A549 (cell line): ENCODE measurements at regions not wholly inside any gene's neighbourhood (a gene's known extent, or its start where the extent isn't known, plus 50 kb on each side); places are given as distances from the start of the nearest gene placed in this dataset.

Experiments used
- ATAC-seq, 2 experiments: fragments of 200-7000 bp in 1 of 2; fragments of >200 bp in 1 of 2; cut with Nextera tagmentation in 1 of 2; cut with Tn5 transposase in 1 of 2; 3 replicates each; pipeline versions ENCODE4 v1.8.0 to v1.9.1; 2018 to 2020; ENCODE audit warnings: mild to moderate bottlenecking in 1 of 2, moderate library complexity in 1 of 2
- CTCF ChIA-PET: fragments of 300-600 bp; sonication (Branson Sonifier 250); formaldehyde crosslinking; extraction: SDS; loops from one replicate; lab custom pipeline; 2021; ENCODE audit warnings: antibody characterized with exemption, inconsistent platforms; lab: Yijun Ruan, JAX
- POLR2A ChIA-PET: fragments of 350-600 bp; formaldehyde crosslinking; extraction: SDS; loops from one replicate; lab custom pipeline; 2021; ENCODE audit warnings: antibody characterized with exemption, inconsistent platforms; lab: Yijun Ruan, JAX
- DNase-seq, 2 experiments: peaks; one replicate each; pipeline versions ENCODE4 v3.0.0 to v3.0.0-alpha.2; 2011 to 2016; ENCODE audit warnings: low read depth in 1 of 2, low spot score in 1 of 2
- FAIRE-seq: peaks from 2 replicates; lab custom pipeline; 2011; peaks lifted over from hg19 to GRCh38; lab: Jason Lieb, UNC
- H3K27ac ChIP-seq, 2 experiments: fragments of >200 bp; sonication (Bioruptor Twin); formaldehyde crosslinking; 3 replicates each; pipeline ENCODE4 v1.5.1; 2016 to 2017
- H3K4me1 ChIP-seq: fragments of >200 bp; sonication (Bioruptor Twin); formaldehyde crosslinking; 3 replicates; pipeline ENCODE4 v1.6.1; 2016
- H3K4me2 ChIP-seq: fragments of >200 bp; sonication (Bioruptor Twin); formaldehyde crosslinking; 3 replicates; pipeline ENCODE4 v1.6.1; 2016
- H3K4me3 ChIP-seq: fragments of >200 bp; sonication (Bioruptor Twin); formaldehyde crosslinking; 3 replicates; pipeline ENCODE4 v1.5.1; 2016
- H3K9me3 ChIP-seq: fragments of >200 bp; sonication (Bioruptor Twin); formaldehyde crosslinking; 3 replicates; pipeline ENCODE4 v1.6.1; 2016
- CBX8 ChIP-seq: fragments of 200-600 bp; sonication (generic); IDR thresholded peaks from 2 replicates; pipeline ENCODE4 v1.6.1; 2016
- CEBPB ChIP-seq, 2 experiments: fragments of >200 bp in 1 of 2; sonication (Bioruptor Twin) in 1 of 2; formaldehyde crosslinking in 1 of 2; IDR thresholded peaks; 2 replicates each; pipeline ENCODE4 v1.6.1; 2012 to 2016
- CHD2 ChIP-seq: fragments of 150-350 bp; IDR thresholded peaks from 2 replicates; pipeline ENCODE4 v1.6.1; 2014; ENCODE audit warnings: low read length; ENCODE audit not compliant: partially characterized antibody
- CHD4 ChIP-seq: fragments of 200-600 bp; sonication (generic); IDR thresholded peaks from 2 replicates; pipeline ENCODE4 v1.6.1; 2016; ENCODE audit warnings: antibody characterized with exemption, mild to moderate bottlenecking, borderline replicate concordance
- EHMT2 ChIP-seq: fragments of 200-600 bp; sonication (generic); IDR thresholded peaks from 2 replicates; pipeline ENCODE4 v1.6.1; 2016; ENCODE audit warnings: antibody characterized with exemption, low read depth, mild to moderate bottlenecking, moderate library complexity
- FOSB ChIP-seq: fragments of 250-450 bp; sonication (Bioruptor Pico); IDR thresholded peaks from 2 replicates; pipeline ENCODE4 v1.5.0; 2020; ENCODE audit warnings: mild to moderate bottlenecking, moderate library complexity
- FOXS1 ChIP-seq: fragments of 250-450 bp; sonication (Bioruptor Pico); IDR thresholded peaks from 2 replicates; pipeline ENCODE4 v1.5.0; 2020; ENCODE audit warnings: mild to moderate bottlenecking, moderate library complexity
- HOXB13 ChIP-seq: fragments of 250-450 bp; sonication (Bioruptor Pico); IDR thresholded peaks from 2 replicates; pipeline ENCODE4 v1.5.0; 2020; ENCODE audit warnings: low read depth, mild to moderate bottlenecking, moderate library complexity
- HOXB5 ChIP-seq: fragments of 250-450 bp; sonication (Bioruptor Pico); IDR thresholded peaks from 2 replicates; pipeline ENCODE4 v1.5.0; 2020; ENCODE audit warnings: mild to moderate bottlenecking, moderate library complexity
- MYC ChIP-seq: IDR thresholded peaks from 2 replicates; pipeline ENCODE4 v1.6.1; 2012; ENCODE audit warnings: mild to moderate bottlenecking, inconsistent platforms, low read length, improper control_type of control experiment, borderline replicate concordance
- NR3C1 ChIP-seq: fragments of >200 bp; sonication (Bioruptor Twin); formaldehyde crosslinking; IDR thresholded peaks from 3 replicates; pipeline ENCODE4 v1.6.1; 2017
- PBX3 ChIP-seq: IDR thresholded peaks from 2 replicates; pipeline ENCODE4 v1.6.1; 2012
- PHF8 ChIP-seq: fragments of 200-600 bp; sonication (generic); IDR thresholded peaks from 2 replicates; pipeline ENCODE4 v1.6.1; 2016; ENCODE audit warnings: low read depth, mild to moderate bottlenecking, antibody characterized with exemption, moderate library complexity, borderline replicate concordance
- RARB ChIP-seq: fragments of 250-450 bp; sonication (Bioruptor Pico); IDR thresholded peaks from 2 replicates; pipeline ENCODE4 v1.8.0; 2021; ENCODE audit warnings: mild to moderate bottlenecking, moderate library complexity
- REST ChIP-seq: fragments of 200-600 bp; sonication (generic); IDR thresholded peaks from 2 replicates; pipeline ENCODE4 v1.6.1; 2016; ENCODE audit warnings: antibody characterized with exemption, mild to moderate bottlenecking, moderate library complexity
- RNF2 ChIP-seq: fragments of 200-600 bp; sonication (generic); IDR thresholded peaks from 2 replicates; pipeline ENCODE4 v1.6.1; 2016; ENCODE audit warnings: low read depth, mild to moderate bottlenecking, antibody characterized with exemption, moderate library complexity, borderline replicate concordance
- SREBF2 ChIP-seq: fragments of 450-650 bp; IDR thresholded peaks from 2 replicates; pipeline ENCODE4 v1.6.1; 2014; ENCODE audit warnings: mild to moderate bottlenecking, moderate library complexity
- ZFP36 ChIP-seq: fragments of 450-650 bp; IDR thresholded peaks from 2 replicates; pipeline ENCODE4 v1.6.1; 2014; ENCODE audit warnings: borderline replicate concordance; ENCODE audit not compliant: partially characterized antibody
- ZNF302 ChIP-seq: fragments of 250-450 bp; sonication (Bioruptor Pico); IDR thresholded peaks from 2 replicates; pipeline ENCODE4 v1.9.0; 2021; ENCODE audit warnings: inconsistent platforms, mild to moderate bottlenecking, moderate library complexity
- ZSCAN20 ChIP-seq: fragments of 250-450 bp; sonication (Bioruptor Pico); IDR thresholded peaks from 2 replicates; pipeline ENCODE4 v1.8.0; 2022; ENCODE audit warnings: mild to moderate bottlenecking, moderate library complexity
- WGBS: methylation state at CpG from one replicate; pipeline ENCODE4 v1.1.6; 2017; ENCODE audit errors: missing lambda C conversion rate; 5-methylcytosine and 5-hydroxymethylcytosine counted together
- TF ChIP-seq, protein P1 (sequence below): fragments of >200 bp; sonication (Bioruptor Twin); formaldehyde crosslinking; IDR thresholded peaks from 3 replicates; pipeline ENCODE4 v1.6.1; 2016

- FAIRE-seq: no peak
- Histone ChIP-seq H3K4me2 (no peak overlapping the region), H3K4me3 (no peak overlapping the region), H3K9me3 (peaks cover 8% of the 10 kb centered on the region; the same call in 1 of the 3 replicates), H3K27ac (no peak overlapping the region), H3K4me1 (no peaks in the 10 kb centered on the region)
- TF ChIP-seq REST: no peak
- TF ChIP-seq, protein P1, sequence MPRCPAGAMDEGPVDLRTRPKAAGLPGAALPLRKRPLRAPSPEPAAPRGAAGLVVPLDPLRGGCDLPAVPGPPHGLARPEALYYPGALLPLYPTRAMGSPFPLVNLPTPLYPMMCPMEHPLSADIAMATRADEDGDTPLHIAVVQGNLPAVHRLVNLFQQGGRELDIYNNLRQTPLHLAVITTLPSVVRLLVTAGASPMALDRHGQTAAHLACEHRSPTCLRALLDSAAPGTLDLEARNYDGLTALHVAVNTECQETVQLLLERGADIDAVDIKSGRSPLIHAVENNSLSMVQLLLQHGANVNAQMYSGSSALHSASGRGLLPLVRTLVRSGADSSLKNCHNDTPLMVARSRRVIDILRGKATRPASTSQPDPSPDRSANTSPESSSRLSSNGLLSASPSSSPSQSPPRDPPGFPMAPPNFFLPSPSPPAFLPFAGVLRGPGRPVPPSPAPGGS: no peak
- no peak for TF ChIP-seq FOSB (CRISPR knock-in tag)
- TF ChIP-seq RNF2: no peak
- TF ChIP-seq NR3C1: no peak
- no peak for TF ChIP-seq ZSCAN20 (CRISPR knock-in tag)
- TF ChIP-seq HOXB5 (CRISPR knock-in tag): no peak
- no peak for TF ChIP-seq RARB
- TF ChIP-seq SREBF2: no peak
- no peak for TF ChIP-seq CEBPB (IDR thresholded peaks at IDR 0.05)
- no peak for TF ChIP-seq CHD2
- TF ChIP-seq ZFP36: no peak
- no peak for TF ChIP-seq ZNF302 (CRISPR knock-in tag)
- TF ChIP-seq PBX3: no peak
- no peak for TF ChIP-seq PHF8
- TF ChIP-seq MYC: no peak
- no peak for TF ChIP-seq EHMT2
- TF ChIP-seq CBX8: no peak
- no peak for TF ChIP-seq CHD4
- no peak for TF ChIP-seq FOXS1 (CRISPR knock-in tag)
- ChIA-PET CTCF (interaction anchor here (1.0 to 4.3 kb wide), 16 partner anchors 9 to 206 kb away, joined by 3 to 24 read pairs (median 4); no protein-coding TSS in a partner anchor), POLR2A (no interaction called here)
- 40% methylated on average over 4 of the region's 4 CpGs for WGBS
- no peak for ATAC-seq
- DNase-seq: no peak
These were observed 170.5 kb upstream of the TBX20 start for GRCh38 chr7:35424440-35424839.

DNA sequence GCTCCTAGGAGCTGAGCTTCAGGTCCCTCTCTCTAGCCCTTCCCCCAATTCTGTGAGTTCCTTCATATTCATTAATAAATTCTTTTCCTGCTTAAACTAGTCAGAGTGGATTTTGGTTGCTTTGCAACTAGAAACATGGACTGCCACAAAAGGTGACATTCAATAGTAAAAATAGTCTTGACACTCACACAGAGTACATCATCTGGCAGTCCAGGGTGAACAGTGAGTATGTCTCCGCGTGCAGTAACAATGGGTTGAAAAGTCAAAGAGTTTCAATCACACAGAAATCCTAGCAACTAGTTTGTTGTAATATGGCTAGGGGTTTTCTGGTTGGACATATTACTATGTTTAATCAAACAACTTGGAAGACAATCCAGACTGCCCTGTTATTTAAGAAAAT, 168.8 kb upstream of the TBX20 start:
- FAIRE-seq: no peak
- 90% methylated on average over 2 of the region's 2 CpGs for WGBS
- TF ChIP-seq HOXB13 (CRISPR knock-in tag) (no peak), CEBPB (IDR thresholded peaks at IDR 0.05) (no peak)
- TF ChIP-seq, all 56 proteins: peak for 0

More for the DNA sequence above, 168.8 kb upstream of the TBX20 start:
- no peaks in the 10 kb centered on the region for H3K4me1 ChIP-seq
- H3K4me3 ChIP-seq: no peak overlapping the region
- H3K9me3 ChIP-seq: 0 out of 3 replicates have a peak, but pooled peaks cover 3% of the 10 kb centered on the region
- ATAC-seq (no peak), DNase-seq (no peak)
- ChIA-PET POLR2A (no interaction called here), CTCF (interaction anchor here (1.2 to 1.5 kb wide), 3 partner anchors 12 to 201 kb away, joined by 3 to 4 read pairs (median 3); no protein-coding TSS in a partner anchor)
- no peak overlapping the region for H3K27ac ChIP-seq
- H3K4me2 ChIP-seq: no peak overlapping the region
